Neuronal stem cell (in vitro differentiated cells): ENCODE measurements at regions not wholly inside any gene's neighbourhood (a gene's known extent, or its start where the extent isn't known, plus 50 kb on each side); places are given as distances from the start of the nearest gene placed in this dataset.

Experiments used
- DNase-seq: peaks from one replicate; pipeline ENCODE4 v3.0.0-alpha.2; 2013; ENCODE audit warnings: low spot score
- H2AFZ ChIP-seq: one replicate; pipeline ENCODE4 v1.6.1; 2013; ENCODE audit warnings: mild to moderate bottlenecking, low read length, inconsistent platforms
- H2AK5ac ChIP-seq: 2 replicates; pipeline ENCODE4 v1.6.1; 2013; ENCODE audit warnings: low read depth, mild to moderate bottlenecking, inconsistent platforms, low read length, moderate library complexity, mixed read lengths
- H2BK120ac ChIP-seq: 2 replicates; pipeline ENCODE4 v1.6.1; 2013; ENCODE audit warnings: low read depth, mild to moderate bottlenecking, inconsistent platforms, low read length, moderate library complexity, mixed read lengths
- H2BK12ac ChIP-seq: one replicate; pipeline ENCODE4 v1.6.1; 2013; ENCODE audit warnings: low read length, inconsistent platforms
- H2BK15ac ChIP-seq: 2 replicates; pipeline ENCODE4 v1.6.1; 2013; ENCODE audit warnings: mild to moderate bottlenecking, low read length, inconsistent platforms, mixed read lengths
- H2BK5ac ChIP-seq: one replicate; pipeline ENCODE4 v1.6.1; 2013; ENCODE audit warnings: inconsistent platforms, mild to moderate bottlenecking, low read length, moderate library complexity
- H3K14ac ChIP-seq: one replicate; pipeline ENCODE4 v1.6.1; 2013; ENCODE audit warnings: low read length, inconsistent platforms
- H3K18ac ChIP-seq: 2 replicates; pipeline ENCODE4 v1.6.1; 2013; ENCODE audit warnings: low read length, inconsistent platforms
- H3K23ac ChIP-seq: 2 replicates; pipeline ENCODE4 v1.6.1; 2013; ENCODE audit warnings: low read depth, mild to moderate bottlenecking, mixed read lengths, low read length, inconsistent platforms; ENCODE audit not compliant: poor library complexity
- H3K27ac ChIP-seq: replicated peaks from 3 replicates; pipeline ENCODE4 v1.5.1; 2013; ENCODE audit warnings: low read length, inconsistent platforms
- H3K27me3 ChIP-seq, 3 experiments: 2 replicates each; pipeline ENCODE4 v1.6.1; 2013; ENCODE audit warnings: low read length in 3 of 3, mild to moderate bottlenecking in 2 of 3, inconsistent platforms in 1 of 3, low read depth in 1 of 3, mixed read lengths in 1 of 3, moderate library complexity in 1 of 3; ENCODE audit not compliant: control insufficient read depth in 3 of 3, insufficient read depth in 3 of 3
- H3K36me3 ChIP-seq, 2 donors: replicated peaks in 1 of 2; 2 replicates each; pipeline ENCODE4 v1.6.1; 2013; ENCODE audit warnings: low read length in 2 of 2; ENCODE audit not compliant: control insufficient read depth in 2 of 2, insufficient read depth in 2 of 2
- H3K4ac ChIP-seq: 2 replicates; pipeline ENCODE4 v1.6.1; 2013; ENCODE audit warnings: inconsistent platforms, mild to moderate bottlenecking, low read length, moderate library complexity
- H3K4me1 ChIP-seq, 2 donors: 1 replicate in 1 of 2; 2 replicates in 1 of 2; pipeline ENCODE4 v1.6.1; 2013; ENCODE audit warnings: low read length in 2 of 2, low read depth in 1 of 2; ENCODE audit not compliant: control insufficient read depth in 2 of 2, insufficient read depth in 1 of 2
- H3K4me2 ChIP-seq: one replicate; pipeline ENCODE4 v1.6.1; 2013; ENCODE audit warnings: mild to moderate bottlenecking, low read length, inconsistent platforms; ENCODE audit not compliant: insufficient read depth, poor library complexity, severe bottlenecking
- H3K4me3 ChIP-seq, 2 donors: 2 replicates each; pipeline ENCODE4 v1.5.1; 2013; ENCODE audit warnings: low read length in 2 of 2, mild to moderate bottlenecking in 2 of 2, inconsistent platforms in 1 of 2, moderate library complexity in 1 of 2
- H3K79me1 ChIP-seq: one replicate; pipeline ENCODE4 v1.6.1; 2013; ENCODE audit warnings: low read depth, mild to moderate bottlenecking, inconsistent platforms, low read length, moderate library complexity
- H3K9ac ChIP-seq: one replicate; pipeline ENCODE4 v1.6.1; 2013; ENCODE audit warnings: mild to moderate bottlenecking, low read depth, low read length, inconsistent platforms; ENCODE audit not compliant: poor library complexity
- H3K9me3 ChIP-seq, 2 donors: replicated peaks in 1 of 2; 2 replicates each; pipeline versions ENCODE3 to v1.6.1; 2013; ENCODE audit warnings: low read length in 2 of 2, mild to moderate bottlenecking in 2 of 2, inconsistent platforms in 1 of 2, low read depth in 1 of 2, mixed read lengths in 1 of 2, moderate library complexity in 1 of 2; ENCODE audit not compliant: control insufficient read depth in 2 of 2, insufficient read depth in 1 of 2
- H4K8ac ChIP-seq: one replicate; pipeline ENCODE4 v1.6.1; 2013; ENCODE audit warnings: low read depth, mild to moderate bottlenecking, inconsistent platforms, low read length, moderate library complexity
- H4K91ac ChIP-seq: one replicate; pipeline ENCODE4 v1.6.1; 2013; ENCODE audit warnings: low read length, low read depth, mild to moderate bottlenecking, inconsistent platforms; ENCODE audit not compliant: poor library complexity
- WGBS, 2 donors: extraction: QIAGEN DNeasy Blood & Tissue Kit; methylation state at CpG; one replicate each; pipeline ENCODE4 v1.1.7; 2013; ENCODE audit warnings: missing lambda C conversion rate in 2 of 2, mixed read lengths in 1 of 2; ENCODE audit not compliant: insufficient read length in 2 of 2, insufficient replicate concordance in 1 of 2; ENCODE audit errors: extremely low coverage in 2 of 2; 5-methylcytosine and 5-hydroxymethylcytosine counted together

GRCh38 chr5:26192486-26192885, 845.9 kb downstream of the CDH9 start:
- H3K27ac ChIP-seq: no peak overlapping the region
- no peaks in the 10 kb centered on the region for H3K36me3 ChIP-seq
- H4K91ac ChIP-seq: no peak overlapping the region
- H4K8ac ChIP-seq: no peak overlapping the region
- no peak overlapping the region for H2AFZ ChIP-seq
- H3K23ac ChIP-seq: no peak overlapping the region
- H2BK5ac ChIP-seq: no peak overlapping the region
- H3K27me3 ChIP-seq: no peaks in the 10 kb centered on the region
- H2BK12ac ChIP-seq: no peak overlapping the region
- no peak overlapping the region for H3K18ac ChIP-seq
- no peak overlapping the region for H3K4ac ChIP-seq
- no peak overlapping the region for H3K9ac ChIP-seq
- no peak overlapping the region for H2AK5ac ChIP-seq
- no peak overlapping the region for H3K4me3 ChIP-seq
- H2BK15ac ChIP-seq: no peak overlapping the region
- H3K9me3 ChIP-seq: no peaks in the 10 kb centered on the region
- no peaks in the 10 kb centered on the region for H3K4me1 ChIP-seq
- no peak for DNase-seq
- no peak overlapping the region for H3K14ac ChIP-seq
- no peaks in the 10 kb centered on the region for H3K79me1 ChIP-seq
- H3K4me2 ChIP-seq: no peak overlapping the region
- no peak overlapping the region for H2BK120ac ChIP-seq

GRCh38 chr5:26181582-26181981, 856.8 kb downstream of the CDH9 start:
- H2BK120ac ChIP-seq: no peak overlapping the region
- H3K36me3 ChIP-seq: no peaks in the 10 kb centered on the region
- WGBS, 2 donors: no CpG with 5 or more reads among the region's 1 CpG
- no peak overlapping the region for H3K9ac ChIP-seq
- H2AFZ ChIP-seq: no peak overlapping the region
- H3K23ac ChIP-seq: no peak overlapping the region
- no peak overlapping the region for H3K4me3 ChIP-seq
- DNase-seq: no peak
- no peak overlapping the region for H3K4me2 ChIP-seq
- no peak overlapping the region for H4K91ac ChIP-seq
- no peak overlapping the region for H4K8ac ChIP-seq
- H3K27ac ChIP-seq: no peak overlapping the region
- H2BK15ac ChIP-seq: no peak overlapping the region
- no peaks in the 10 kb centered on the region for H3K4me1 ChIP-seq
- H2AK5ac ChIP-seq: no peak overlapping the region
- H2BK12ac ChIP-seq: no peak overlapping the region
- H3K18ac ChIP-seq: no peak overlapping the region
- H3K4ac ChIP-seq: no peak overlapping the region
- no peak overlapping the region for H3K14ac ChIP-seq
- no peaks in the 10 kb centered on the region for H3K79me1 ChIP-seq
- H3K27me3 ChIP-seq: no peaks in the 10 kb centered on the region
- H3K9me3 ChIP-seq: no peaks in the 10 kb centered on the region
- no peak overlapping the region for H2BK5ac ChIP-seq

GRCh38 chr5:26148569-26149107, 889.7 kb downstream of the CDH9 start:
- Histone ChIP-seq H2AFZ (peak overlapping the region; percentile 32), H3K27ac (no peak overlapping the region), H3K4me3 (no peak overlapping the region), H2BK12ac (no peak overlapping the region), H3K9ac (no peak overlapping the region), H2BK15ac (no peak overlapping the region), H3K27me3 (no peaks in the 10 kb centered on the region), H4K8ac (no peak overlapping the region), H3K4ac (no peak overlapping the region), H3K4me1 (peaks cover 0 to 3% of the 10 kb centered on the region in 2 donors), H3K14ac (no peak overlapping the region), H3K18ac (peak overlapping the region; percentile 40), H3K79me1 (no peaks in the 10 kb centered on the region), H4K91ac (no peak overlapping the region), H2BK120ac (no peak overlapping the region), H2BK5ac (no peak overlapping the region), H3K9me3 (no peaks in the 10 kb centered on the region), H3K23ac (no peak overlapping the region), H3K36me3 (no peaks in the 10 kb centered on the region), H2AK5ac (no peak overlapping the region), H3K4me2 (no peak overlapping the region)
- no CpG with 5 or more reads among the region's 7 CpGs for WGBS, 2 donors
- DNase-seq: peak; percentile 23

- H3K27ac ChIP-seq: no peak overlapping the region
- H2AFZ ChIP-seq: no peak overlapping the region
- H3K36me3 ChIP-seq: no peaks in the 10 kb centered on the region
- H3K9me3 ChIP-seq: no peaks in the 10 kb centered on the region
- no peak overlapping the region for H3K23ac ChIP-seq
- H2BK5ac ChIP-seq: no peak overlapping the region
- H3K14ac ChIP-seq: no peak overlapping the region
- H3K18ac ChIP-seq: no peak overlapping the region
- no peak overlapping the region for H2BK15ac ChIP-seq
- H3K4me2 ChIP-seq: no peak overlapping the region
- H2BK120ac ChIP-seq: no peak overlapping the region
- H2AK5ac ChIP-seq: no peak overlapping the region
- no CpG with 5 or more reads among the region's 2 CpGs for WGBS, 2 donors
- no peaks in the 10 kb centered on the region for H3K27me3 ChIP-seq
- no peak overlapping the region for H3K9ac ChIP-seq
- no peak overlapping the region for H3K4me3 ChIP-seq
- no peak overlapping the region for H3K4ac ChIP-seq
- no peak overlapping the region for H4K8ac ChIP-seq
- H4K91ac ChIP-seq: no peak overlapping the region
- no peaks in the 10 kb centered on the region for H3K4me1 ChIP-seq
- no peaks in the 10 kb centered on the region for H3K79me1 ChIP-seq
- no peak for DNase-seq
- no peak overlapping the region for H2BK12ac ChIP-seq
Measured at GRCh38 chr5:26143259-26143658, 895.1 kb downstream of the CDH9 start.
